BE2C (cell line): ENCODE measurements at regions not wholly inside any gene's neighbourhood (a gene's known extent, or its start where the extent isn't known, plus 50 kb on each side); places are given as distances from the start of the nearest gene placed in this dataset.

Experiments used
- DNase-seq: peaks from one replicate; pipeline ENCODE4 v3.0.0-alpha.2; 2020
- H3K27me3 ChIP-seq: fragments of 250-450 bp; sonication (Bioruptor Pico); 2 replicates; pipeline ENCODE4 v1.5.1; 2020; ENCODE audit warnings: mild to moderate bottlenecking
- H3K36me3 ChIP-seq: fragments of 250-450 bp; sonication (Bioruptor Pico); 2 replicates; pipeline ENCODE4 v1.5.1; 2020; ENCODE audit warnings: mild to moderate bottlenecking
- H3K4me1 ChIP-seq: fragments of 250-450 bp; sonication (Bioruptor Pico); 2 replicates; pipeline ENCODE4 v1.5.1; 2020
- H3K4me3 ChIP-seq: 2 replicates; pipeline ENCODE4 v1.5.1; 2011; ENCODE audit warnings: low read depth, low read length
- H3K9me3 ChIP-seq: fragments of 250-450 bp; sonication (Bioruptor Pico); 2 replicates; pipeline ENCODE4 v1.5.1; 2020
- TF ChIP-seq, protein P1 (sequence below): IDR thresholded peaks from 2 replicates; pipeline ENCODE4 v1.5.1; 2012; ENCODE audit warnings: mild to moderate bottlenecking, low read depth, low read length

- Histone ChIP-seq H3K4me3 (no peak overlapping the region), H3K36me3 (no peaks in the 10 kb centered on the region), H3K27me3 (no peaks in the 10 kb centered on the region), H3K9me3 (no peaks in the 10 kb centered on the region), H3K4me1 (no peaks in the 10 kb centered on the region)
- no peak for DNase-seq
- TF ChIP-seq, protein P1, sequence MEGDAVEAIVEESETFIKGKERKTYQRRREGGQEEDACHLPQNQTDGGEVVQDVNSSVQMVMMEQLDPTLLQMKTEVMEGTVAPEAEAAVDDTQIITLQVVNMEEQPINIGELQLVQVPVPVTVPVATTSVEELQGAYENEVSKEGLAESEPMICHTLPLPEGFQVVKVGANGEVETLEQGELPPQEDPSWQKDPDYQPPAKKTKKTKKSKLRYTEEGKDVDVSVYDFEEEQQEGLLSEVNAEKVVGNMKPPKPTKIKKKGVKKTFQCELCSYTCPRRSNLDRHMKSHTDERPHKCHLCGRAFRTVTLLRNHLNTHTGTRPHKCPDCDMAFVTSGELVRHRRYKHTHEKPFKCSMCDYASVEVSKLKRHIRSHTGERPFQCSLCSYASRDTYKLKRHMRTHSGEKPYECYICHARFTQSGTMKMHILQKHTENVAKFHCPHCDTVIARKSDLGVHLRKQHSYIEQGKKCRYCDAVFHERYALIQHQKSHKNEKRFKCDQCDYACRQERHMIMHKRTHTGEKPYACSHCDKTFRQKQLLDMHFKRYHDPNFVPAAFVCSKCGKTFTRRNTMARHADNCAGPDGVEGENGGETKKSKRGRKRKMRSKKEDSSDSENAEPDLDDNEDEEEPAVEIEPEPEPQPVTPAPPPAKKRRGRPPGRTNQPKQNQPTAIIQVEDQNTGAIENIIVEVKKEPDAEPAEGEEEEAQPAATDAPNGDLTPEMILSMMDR = no peak
These were observed 66.9 kb upstream of the BAIAP2L1 start for GRCh38 chr7:98467570-98468312.

DNA sequence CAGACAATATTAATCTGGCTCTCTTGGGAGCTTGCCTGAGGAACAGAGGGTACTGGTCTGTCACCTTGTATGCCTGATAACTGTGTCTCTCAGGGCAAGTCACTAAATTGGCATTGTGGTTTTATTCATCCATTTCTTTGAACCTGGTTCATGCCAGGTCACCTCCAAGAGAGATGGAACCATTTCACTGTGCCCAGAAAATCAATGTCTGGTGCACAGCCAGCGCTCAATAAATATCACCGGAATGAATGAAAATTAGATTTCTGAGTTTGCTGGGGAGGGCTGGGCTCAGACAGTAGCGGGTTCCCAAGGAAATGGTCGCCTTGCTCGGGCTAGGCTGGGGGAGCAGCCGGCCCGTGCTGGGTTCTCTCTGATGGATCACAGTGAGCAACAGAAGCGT, 64.1 kb upstream of the BAIAP2L1 start:
- DNase-seq = no peak
- no peaks in the 10 kb centered on the region for H3K4me1 ChIP-seq
- H3K9me3 ChIP-seq = no peaks in the 10 kb centered on the region
- no peak overlapping the region for H3K4me3 ChIP-seq
- TF ChIP-seq, protein P1 = no peak
- H3K27me3 ChIP-seq = no peaks in the 10 kb centered on the region
- H3K36me3 ChIP-seq = no peaks in the 10 kb centered on the region

DNA sequence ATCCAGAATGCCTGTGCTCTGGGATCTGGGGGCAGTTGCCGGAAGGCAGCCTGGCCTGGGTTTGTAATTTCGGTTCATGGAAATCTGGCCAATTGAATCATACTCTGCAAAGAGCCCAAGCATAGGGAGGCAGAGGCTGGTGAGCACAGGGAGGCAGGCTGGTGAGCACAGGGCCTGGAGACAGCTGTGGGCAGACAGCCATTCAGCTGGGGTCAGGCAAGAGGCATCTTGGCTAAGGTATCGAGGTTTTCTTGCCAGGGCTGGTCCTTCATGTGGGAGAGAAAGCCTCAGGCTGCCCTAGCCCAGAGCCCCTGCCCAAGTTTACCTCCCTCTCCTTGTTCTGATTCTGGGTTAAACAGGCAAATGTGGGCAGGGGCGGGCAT, 63.7 kb upstream of the BAIAP2L1 start:
- Histone ChIP-seq H3K27me3 (no peaks in the 10 kb centered on the region), H3K4me1 (no peaks in the 10 kb centered on the region), H3K36me3 (no peaks in the 10 kb centered on the region), H3K9me3 (no peaks in the 10 kb centered on the region), H3K4me3 (no peak overlapping the region)
- TF ChIP-seq, protein P1 = no peak
- no peak for DNase-seq

- Histone ChIP-seq H3K36me3 (no peaks in the 10 kb centered on the region), H3K4me1 (no peaks in the 10 kb centered on the region), H3K4me3 (no peak overlapping the region), H3K9me3 (no peaks in the 10 kb centered on the region), H3K27me3 (no peaks in the 10 kb centered on the region)
- TF ChIP-seq, protein P1 = no peak
- DNase-seq = no peak
These were observed 63.1 kb upstream of the BAIAP2L1 start for GRCh38 chr7:98463837-98464557.

- Histone ChIP-seq H3K4me1 (no peaks in the 10 kb centered on the region), H3K9me3 (no peaks in the 10 kb centered on the region), H3K27me3 (no peaks in the 10 kb centered on the region), H3K36me3 (no peaks in the 10 kb centered on the region), H3K4me3 (no peak overlapping the region)
- DNase-seq = no peak
- TF ChIP-seq, protein P1 = no peak
These were observed 62.2 kb upstream of the BAIAP2L1 start for GRCh38 chr7:98462911-98463633.
